ENCODE measurements at regions not wholly inside any gene's neighbourhood (a gene's known extent, or its start where the extent isn't known, plus 50 kb on each side); places are given as distances from the start of the nearest gene placed in this dataset.

- TF ChIP-seq CTCF (IDR thresholded peaks at IDR 0.05) (no peak), TEAD1 (CRISPR knock-in tag; IDR thresholded peaks at IDR 0.05) (no peak), ERG (CRISPR knock-in tag; IDR thresholded peaks at IDR 0.05) (no peak), MLX (CRISPR knock-in tag; IDR thresholded peaks at IDR 0.05) (no peak), USF1 (CRISPR knock-in tag; IDR thresholded peaks at IDR 0.05) (no peak), KAT7 (CRISPR knock-in tag; IDR thresholded peaks at IDR 0.05; ENCODE audit: borderline replicate concordance) (no peak), TCF7 (CRISPR knock-in tag; IDR thresholded peaks at IDR 0.05; ENCODE audit: low read depth) (no peak), ETV6 (CRISPR knock-in tag; IDR thresholded peaks at IDR 0.05) (no peak), SP1 (CRISPR knock-in tag; conservative IDR thresholded peaks at IDR 0.05) (no peak), NR1H2 (CRISPR knock-in tag; IDR thresholded peaks at IDR 0.05) (no peak), ATF6 (CRISPR knock-in tag; IDR thresholded peaks at IDR 0.05) (no peak)
Observed at GRCh38 chr1:213927846-213928245, 59.9 kb upstream of the PROX1 start.
